Astrocyte (in vitro differentiated cells and primary cell): ENCODE measurements at regions not wholly inside any gene's neighbourhood (a gene's known extent, or its start where the extent isn't known, plus 50 kb on each side); places are given as distances from the start of the nearest gene placed in this dataset.

Experiments
- CTCF ChIP-seq: IDR thresholded peaks from 2 replicates; pipeline ENCODE4 v1.5.1; 2011; ENCODE audit warnings: low read depth, mild to moderate bottlenecking, inconsistent platforms, low read length, moderate library complexity; ENCODE audit not compliant: insufficient read depth
- EZH2 ChIP-seq: IDR thresholded peaks from 2 replicates; pipeline ENCODE4 v1.6.1; 2012; ENCODE audit warnings: mild to moderate bottlenecking, low read length, inconsistent platforms; ENCODE audit not compliant: insufficient read depth

- TF ChIP-seq CTCF (no peak), EZH2 (no peak)
These were observed 66.4 kb upstream of the TNFSF18 start for GRCh38 chr1:173117108-173117633.
